ENCODE measurements at regions not wholly inside any gene's neighbourhood (a gene's known extent, or its start where the extent isn't known, plus 50 kb on each side); places are given as distances from the start of the nearest gene placed in this dataset.

GRCh38 chr5:20649966-20650365 lies 662.0 kb upstream of the CDH18 start:
- TF ChIP-seq, protein P1, sequence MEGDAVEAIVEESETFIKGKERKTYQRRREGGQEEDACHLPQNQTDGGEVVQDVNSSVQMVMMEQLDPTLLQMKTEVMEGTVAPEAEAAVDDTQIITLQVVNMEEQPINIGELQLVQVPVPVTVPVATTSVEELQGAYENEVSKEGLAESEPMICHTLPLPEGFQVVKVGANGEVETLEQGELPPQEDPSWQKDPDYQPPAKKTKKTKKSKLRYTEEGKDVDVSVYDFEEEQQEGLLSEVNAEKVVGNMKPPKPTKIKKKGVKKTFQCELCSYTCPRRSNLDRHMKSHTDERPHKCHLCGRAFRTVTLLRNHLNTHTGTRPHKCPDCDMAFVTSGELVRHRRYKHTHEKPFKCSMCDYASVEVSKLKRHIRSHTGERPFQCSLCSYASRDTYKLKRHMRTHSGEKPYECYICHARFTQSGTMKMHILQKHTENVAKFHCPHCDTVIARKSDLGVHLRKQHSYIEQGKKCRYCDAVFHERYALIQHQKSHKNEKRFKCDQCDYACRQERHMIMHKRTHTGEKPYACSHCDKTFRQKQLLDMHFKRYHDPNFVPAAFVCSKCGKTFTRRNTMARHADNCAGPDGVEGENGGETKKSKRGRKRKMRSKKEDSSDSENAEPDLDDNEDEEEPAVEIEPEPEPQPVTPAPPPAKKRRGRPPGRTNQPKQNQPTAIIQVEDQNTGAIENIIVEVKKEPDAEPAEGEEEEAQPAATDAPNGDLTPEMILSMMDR (IDR thresholded peaks at IDR 0.05; ENCODE audit: extremely low read depth in 1 of 2, insufficient read depth in 1 of 2, low read depth in 1 of 2, low read length in 2 of 2) = no peak
- TF ChIP-seq POLR2A (IDR thresholded peaks at IDR 0.05; ENCODE audit: low read depth, low read length) (no peak), JUN (IDR thresholded peaks at IDR 0.05; ENCODE audit: borderline replicate concordance, insufficient read depth, insufficient read length, low read depth) (no peak), FOS (IDR thresholded peaks at IDR 0.05; ENCODE audit: borderline replicate concordance, insufficient read depth, low read length) (no peak), EZH2 (IDR thresholded peaks at IDR 0.05; ENCODE audit: borderline replicate concordance, low read depth, low read length, severe bottlenecking) (no peak)

Data from endothelial cell of umbilical vein (primary cell).